Stimulated activated naive CD8-positive, alpha-beta T cell treated with anti-CD3 and anti-CD28 coated beads, Interleukin-15, amount 100 ng/mL, for 72 hours (primary cell): ENCODE measurements at regions not wholly inside any gene's neighbourhood (a gene's known extent, or its start where the extent isn't known, plus 50 kb on each side); places are given as distances from the start of the nearest gene placed in this dataset.
A peak's percentile ranks its signal among the peaks of the same experiment; 100 is the strongest.

Experiments used
- ATAC-seq: fragments of 150-1000 bp; cut with Tn5 transposase; 2 replicates; pipeline ENCODE4 v1.10.0; 2021; ENCODE audit warnings: mild to moderate bottlenecking, moderate library complexity
- DNase-seq, 2 donors: peaks; one replicate each; pipeline ENCODE4 v3.0.0; 2021 to 2022
- H3K27ac Mint-ChIP-seq, 2 donors: one replicate each; pipeline ENCODE4 v1.8.0; 2022; ENCODE audit warnings: mild to moderate bottlenecking in 2 of 2, mixed read lengths in 2 of 2, moderate library complexity in 2 of 2
- H3K27me3 Mint-ChIP-seq: one replicate; pipeline ENCODE4 v1.8.0; 2022; ENCODE audit warnings: mixed read lengths
- H3K4me1 Mint-ChIP-seq: one replicate; pipeline ENCODE4 v1.8.0; 2022; ENCODE audit warnings: mild to moderate bottlenecking, mixed read lengths
- H3K4me3 Mint-ChIP-seq, 2 donors: one replicate each; pipeline ENCODE4 v1.8.0; 2022; ENCODE audit warnings: mild to moderate bottlenecking in 2 of 2, mixed read lengths in 2 of 2, moderate library complexity in 1 of 2
- H3K9me3 Mint-ChIP-seq, 2 donors: one replicate each; pipeline ENCODE4 v1.8.0; 2022; ENCODE audit warnings: mixed read lengths in 2 of 2

- no peaks in the 10 kb centered on the region for H3K4me1 Mint-ChIP-seq
- no peaks in the 10 kb centered on the region for H3K9me3 Mint-ChIP-seq
- H3K27ac Mint-ChIP-seq, result no peak overlapping the region
- H3K4me3 Mint-ChIP-seq, result no peak overlapping the region
- DNase-seq (no peak), ATAC-seq (no peak)
- H3K27me3 Mint-ChIP-seq, result peaks cover 8% of the 10 kb centered on the region
Observed at GRCh38 chr7:84331616-84332015, 137.0 kb upstream of the SEMA3A start.

- Mint-ChIP-seq H3K4me3 (no peak overlapping the region), H3K4me1 (no peaks in the 10 kb centered on the region), H3K27ac (no peak overlapping the region), H3K27me3 (no peaks in the 10 kb centered on the region), H3K9me3 (no peaks in the 10 kb centered on the region)
- ATAC-seq (no peak), DNase-seq (no peak)
Observed at GRCh38 chr7:84328571-84328970, 134.0 kb upstream of the SEMA3A start.

GRCh38 chr7:84324136-84324630 is 129.6 kb upstream of the SEMA3A start:
- no peak for DNase-seq
- H3K4me1 Mint-ChIP-seq, result no peaks in the 10 kb centered on the region
- ATAC-seq, result no peak
- no peaks in the 10 kb centered on the region for H3K27me3 Mint-ChIP-seq
- no peak overlapping the region for H3K4me3 Mint-ChIP-seq
- H3K27ac Mint-ChIP-seq, result no peak overlapping the region
- no peaks in the 10 kb centered on the region for H3K9me3 Mint-ChIP-seq

- no peaks in the 10 kb centered on the region for H3K4me1 Mint-ChIP-seq
- DNase-seq (no peak), ATAC-seq (no peak)
- H3K9me3 Mint-ChIP-seq, result no peaks in the 10 kb centered on the region
- H3K27me3 Mint-ChIP-seq, result no peaks in the 10 kb centered on the region
- no peak overlapping the region for H3K27ac Mint-ChIP-seq
- H3K4me3 Mint-ChIP-seq, result no peak overlapping the region
Observed at GRCh38 chr7:84317536-84317935, 122.9 kb upstream of the SEMA3A start.

- no peak for DNase-seq
- Mint-ChIP-seq H3K4me3 (no peak overlapping the region), H3K9me3 (no peaks in the 10 kb centered on the region), H3K4me1 (no peaks in the 10 kb centered on the region), H3K27me3 (no peaks in the 10 kb centered on the region), H3K27ac (no peak overlapping the region)
- no peak for ATAC-seq
Observed at GRCh38 chr7:84314263-84314662, 119.7 kb upstream of the SEMA3A start.

- Mint-ChIP-seq H3K9me3 (no peaks in the 10 kb centered on the region), H3K4me1 (no peaks in the 10 kb centered on the region), H3K27ac (no peak overlapping the region), H3K4me3 (no peak overlapping the region), H3K27me3 (no peaks in the 10 kb centered on the region)
- DNase-seq (no peak), ATAC-seq (no peak)
Observed at GRCh38 chr7:84304407-84304806, 109.8 kb upstream of the SEMA3A start.

GRCh38 chr7:84302949-84303348 is 108.4 kb upstream of the SEMA3A start:
- DNase-seq (no peak), ATAC-seq (no peak)
- no peak overlapping the region for H3K27ac Mint-ChIP-seq
- no peaks in the 10 kb centered on the region for H3K4me1 Mint-ChIP-seq
- H3K4me3 Mint-ChIP-seq, result no peak overlapping the region
- H3K27me3 Mint-ChIP-seq, result no peaks in the 10 kb centered on the region
- H3K9me3 Mint-ChIP-seq, result no peaks in the 10 kb centered on the region

- no peaks in the 10 kb centered on the region for H3K4me1 Mint-ChIP-seq
- DNase-seq (no peak), ATAC-seq (no peak)
- no peak overlapping the region for H3K27ac Mint-ChIP-seq
- no peaks in the 10 kb centered on the region for H3K9me3 Mint-ChIP-seq
- H3K27me3 Mint-ChIP-seq, result no peaks in the 10 kb centered on the region
- H3K4me3 Mint-ChIP-seq, result no peak overlapping the region
Observed at GRCh38 chr7:84297616-84298015, 103.0 kb upstream of the SEMA3A start.

- Mint-ChIP-seq H3K27ac (no peak overlapping the region), H3K4me1 (no peaks in the 10 kb centered on the region), H3K4me3 (no peak overlapping the region), H3K27me3 (no peaks in the 10 kb centered on the region), H3K9me3 (no peaks in the 10 kb centered on the region)
- DNase-seq (no peak), ATAC-seq (no peak)
Observed at GRCh38 chr7:84294847-84295455, 100.4 kb upstream of the SEMA3A start.

GRCh38 chr7:84294391-84294790 is 99.8 kb upstream of the SEMA3A start:
- no peak overlapping the region for H3K27ac Mint-ChIP-seq
- H3K4me3 Mint-ChIP-seq, result no peak overlapping the region
- H3K4me1 Mint-ChIP-seq, result no peaks in the 10 kb centered on the region
- ATAC-seq (no peak), DNase-seq (no peak)
- no peaks in the 10 kb centered on the region for H3K9me3 Mint-ChIP-seq
- H3K27me3 Mint-ChIP-seq, result no peaks in the 10 kb centered on the region

- DNase-seq, result no peak
- H3K4me1 Mint-ChIP-seq, result no peaks in the 10 kb centered on the region
- no peak overlapping the region for H3K27ac Mint-ChIP-seq
- H3K9me3 Mint-ChIP-seq, result no peaks in the 10 kb centered on the region
- no peaks in the 10 kb centered on the region for H3K27me3 Mint-ChIP-seq
- ATAC-seq, result no peak
- H3K4me3 Mint-ChIP-seq, result no peak overlapping the region
Observed at GRCh38 chr7:84291756-84292155, 97.2 kb upstream of the SEMA3A start.

- no peaks in the 10 kb centered on the region for H3K4me1 Mint-ChIP-seq
Observed at GRCh38 chr7:84283798-84284197, 89.2 kb upstream of the SEMA3A start.

GRCh38 chr7:84281518-84281917 is 86.9 kb upstream of the SEMA3A start:
- ATAC-seq (no peak), DNase-seq (no peak)
- no peaks in the 10 kb centered on the region for H3K27me3 Mint-ChIP-seq
- no peak overlapping the region for H3K27ac Mint-ChIP-seq
- no peaks in the 10 kb centered on the region for H3K4me1 Mint-ChIP-seq
- no peak overlapping the region for H3K4me3 Mint-ChIP-seq
- no peaks in the 10 kb centered on the region for H3K9me3 Mint-ChIP-seq

More at GRCh38 chr7:84283798-84284197, 89.2 kb upstream of the SEMA3A start:
- ATAC-seq (no peak), DNase-seq (no peak)
- H3K9me3 Mint-ChIP-seq, result no peaks in the 10 kb centered on the region
- no peak overlapping the region for H3K4me3 Mint-ChIP-seq
- no peaks in the 10 kb centered on the region for H3K27me3 Mint-ChIP-seq
- no peak overlapping the region for H3K27ac Mint-ChIP-seq

GRCh38 chr7:84277628-84278224 is 83.1 kb upstream of the SEMA3A start:
- ATAC-seq (no peak), DNase-seq (no peak)
- no peak overlapping the region for H3K4me3 Mint-ChIP-seq
- no peak overlapping the region for H3K27ac Mint-ChIP-seq
- no peaks in the 10 kb centered on the region for H3K9me3 Mint-ChIP-seq
- no peaks in the 10 kb centered on the region for H3K27me3 Mint-ChIP-seq
- no peaks in the 10 kb centered on the region for H3K4me1 Mint-ChIP-seq

GRCh38 chr7:84274029-84274638 is 79.5 kb upstream of the SEMA3A start:
- H3K27me3 Mint-ChIP-seq, result no peaks in the 10 kb centered on the region
- H3K9me3 Mint-ChIP-seq, result no peaks in the 10 kb centered on the region
- no peak overlapping the region for H3K4me3 Mint-ChIP-seq
- DNase-seq, result no peak
- no peak overlapping the region for H3K27ac Mint-ChIP-seq
- ATAC-seq, result no peak
- H3K4me1 Mint-ChIP-seq, result no peaks in the 10 kb centered on the region

- DNase-seq (no peak), ATAC-seq (no peak)
- H3K4me1 Mint-ChIP-seq, result no peaks in the 10 kb centered on the region
- no peaks in the 10 kb centered on the region for H3K27me3 Mint-ChIP-seq
- no peak overlapping the region for H3K4me3 Mint-ChIP-seq
- H3K9me3 Mint-ChIP-seq, result no peaks in the 10 kb centered on the region
- H3K27ac Mint-ChIP-seq, result peak overlapping the region in 1 of 2 donors; percentile 35
Observed at GRCh38 chr7:84271543-84271942, 77.0 kb upstream of the SEMA3A start.
